Activated CD8-positive, alpha-beta memory T cell treated with anti-CD3 and anti-CD28 coated beads, Interleukin-2, amount 10 ng/mL, durations not matched to agents 7 days and 5 days (primary cell): ENCODE measurements at regions not wholly inside any gene's neighbourhood (a gene's known extent, or its start where the extent isn't known, plus 50 kb on each side); places are given as distances from the start of the nearest gene placed in this dataset.

Experiments used
- ATAC-seq: fragments of 150-1000 bp; cut with Tn5 transposase; one replicate; pipeline ENCODE4 v1.10.0; 2021; ENCODE audit warnings: moderate library complexity
- CTCF ChIA-PET: fragments of 350-600 bp; sonication (Branson Sonifier 250); formaldehyde crosslinking; loops from one replicate; lab custom pipeline; 2021; ENCODE audit warnings: antibody characterized with exemption; lab: Charles Lee
- DNase-seq: peaks from one replicate; pipeline ENCODE4 v3.0.0-alpha.2; 2020
- H3K27ac Mint-ChIP-seq: one replicate; pipeline ENCODE4 v1.8.0; 2021; ENCODE audit warnings: mild to moderate bottlenecking, mixed read lengths
- H3K27me3 Mint-ChIP-seq: one replicate; pipeline ENCODE4 v1.8.0; 2021; ENCODE audit warnings: mixed read lengths
- H3K36me3 Mint-ChIP-seq: one replicate; pipeline ENCODE4 v1.8.0; 2021; ENCODE audit warnings: mild to moderate bottlenecking, mixed read lengths
- H3K4me1 Mint-ChIP-seq: one replicate; pipeline ENCODE4 v1.8.0; 2021; ENCODE audit warnings: mixed read lengths
- H3K4me3 Mint-ChIP-seq: one replicate; pipeline ENCODE4 v1.8.0; 2021; ENCODE audit warnings: mild to moderate bottlenecking, moderate library complexity, mixed read lengths
- H3K9me3 Mint-ChIP-seq: one replicate; pipeline ENCODE4 v1.8.0; 2022; ENCODE audit warnings: low read depth, mixed read lengths

DNA sequence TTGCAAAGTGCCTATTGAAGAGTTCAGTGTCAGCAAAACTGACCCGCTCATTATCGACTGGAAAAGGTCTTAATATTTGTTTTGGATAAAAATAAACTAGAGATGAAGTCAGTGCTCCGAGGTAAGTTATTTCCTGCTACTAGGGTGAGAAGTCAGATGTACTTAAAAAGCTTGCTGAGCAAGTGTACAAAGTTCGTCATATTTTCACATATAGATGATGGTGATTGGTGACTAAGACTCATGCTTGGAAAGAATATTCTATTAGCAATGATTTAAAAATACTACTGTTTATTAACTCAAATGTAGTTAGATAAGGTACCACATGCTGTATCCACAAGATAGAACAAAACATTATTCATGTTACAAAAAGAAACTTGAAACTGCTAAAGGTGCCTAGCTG is 643.7 kb downstream of the GABRG2 start:
- Mint-ChIP-seq H3K36me3 (no peaks in the 10 kb centered on the region), H3K27me3 (no peaks in the 10 kb centered on the region), H3K4me3 (no peak overlapping the region), H3K27ac (no peak overlapping the region), H3K9me3 (peaks cover 3% of the 10 kb centered on the region), H3K4me1 (no peaks in the 10 kb centered on the region)
- ATAC-seq (no peak), DNase-seq (no peak)
- CTCF ChIA-PET = no interaction called here

GRCh38 chr5:162719720-162720119 is 652.1 kb downstream of the GABRG2 start:
- Mint-ChIP-seq H3K4me1 (no peaks in the 10 kb centered on the region), H3K36me3 (no peaks in the 10 kb centered on the region), H3K9me3 (peaks cover 6% of the 10 kb centered on the region), H3K27ac (no peak overlapping the region), H3K27me3 (no peaks in the 10 kb centered on the region), H3K4me3 (no peak overlapping the region)
- no peak for DNase-seq
- no peak for ATAC-seq
- CTCF ChIA-PET = no interaction called here

- DNase-seq (no peak), ATAC-seq (no peak)
- peaks cover 6% of the 10 kb centered on the region for H3K9me3 Mint-ChIP-seq
- no peaks in the 10 kb centered on the region for H3K36me3 Mint-ChIP-seq
- CTCF ChIA-PET = no interaction called here
- H3K27ac Mint-ChIP-seq = no peak overlapping the region
- H3K4me1 Mint-ChIP-seq = no peaks in the 10 kb centered on the region
- no peak overlapping the region for H3K4me3 Mint-ChIP-seq
- no peaks in the 10 kb centered on the region for H3K27me3 Mint-ChIP-seq
Measured at GRCh38 chr5:162721125-162721524, 653.6 kb downstream of the GABRG2 start.

DNA sequence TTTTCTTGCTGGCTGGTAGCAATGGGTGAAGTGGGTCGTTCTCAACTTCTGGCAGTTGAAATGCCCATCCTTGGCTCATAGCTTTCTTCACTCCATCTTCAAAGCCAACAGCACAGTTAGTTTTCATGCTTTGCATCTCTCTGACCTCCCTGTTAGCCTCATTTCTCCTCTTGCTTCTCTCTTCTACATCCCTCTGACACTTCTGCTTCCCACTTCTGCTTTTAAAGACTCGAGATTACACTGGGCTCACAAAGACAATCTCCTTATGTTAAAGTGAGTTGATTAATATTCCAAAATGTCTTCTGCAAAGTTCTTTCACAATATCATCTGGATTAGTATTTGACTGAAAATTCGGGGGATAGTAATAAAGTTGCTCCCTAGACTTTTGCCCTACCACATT is 684.8 kb upstream of the CCNG1 start:
- Mint-ChIP-seq H3K27ac (no peak overlapping the region), H3K4me1 (no peaks in the 10 kb centered on the region), H3K9me3 (peaks cover 6% of the 10 kb centered on the region), H3K4me3 (no peak overlapping the region), H3K36me3 (no peaks in the 10 kb centered on the region), H3K27me3 (no peaks in the 10 kb centered on the region)
- CTCF ChIA-PET = no interaction called here
- DNase-seq (no peak), ATAC-seq (no peak)

DNA sequence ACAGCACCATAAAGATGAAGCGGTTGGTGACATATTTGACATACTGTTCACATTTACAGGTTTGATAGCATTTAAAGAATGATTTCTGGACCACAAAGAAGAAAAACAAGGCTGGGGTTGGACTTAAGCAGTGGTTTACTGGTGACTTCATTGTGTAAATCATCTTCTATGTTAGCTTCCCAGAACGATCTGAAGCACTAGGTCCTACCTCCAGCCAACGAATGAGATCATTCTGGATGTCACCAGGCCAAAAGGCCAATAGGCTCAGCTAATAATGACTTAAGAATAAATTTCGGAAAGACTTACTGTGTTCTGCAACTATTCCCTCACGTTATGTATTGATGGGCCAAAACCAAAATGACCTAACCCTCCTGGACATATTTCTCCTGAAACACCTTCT is 675.3 kb upstream of the CCNG1 start:
- H3K4me3 Mint-ChIP-seq = no peak overlapping the region
- ATAC-seq (no peak), DNase-seq (no peak)
- CTCF ChIA-PET = no interaction called here
- H3K9me3 Mint-ChIP-seq = peaks cover 3% of the 10 kb centered on the region
- no peaks in the 10 kb centered on the region for H3K36me3 Mint-ChIP-seq
- H3K4me1 Mint-ChIP-seq = no peaks in the 10 kb centered on the region
- H3K27ac Mint-ChIP-seq = no peak overlapping the region
- H3K27me3 Mint-ChIP-seq = no peaks in the 10 kb centered on the region

DNA sequence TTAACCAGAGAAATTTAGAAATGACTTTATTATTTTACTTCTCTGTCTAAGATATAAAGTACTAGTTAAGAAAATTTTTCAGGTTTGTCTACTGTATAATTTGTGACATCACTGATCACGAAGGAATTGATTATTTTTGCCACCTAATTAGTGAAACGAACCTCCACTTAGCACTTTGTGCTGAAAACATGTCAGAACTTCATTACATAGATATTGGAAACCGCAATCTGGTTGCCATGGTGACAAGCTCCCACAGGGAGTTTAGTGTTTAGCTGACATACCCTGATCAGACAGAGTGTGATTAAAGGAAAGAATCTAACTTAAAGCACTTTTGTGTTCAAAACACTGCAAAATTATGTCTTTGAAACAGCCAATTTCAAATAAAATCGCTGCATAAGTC is 668.4 kb upstream of the CCNG1 start:
- Mint-ChIP-seq H3K4me3 (no peak overlapping the region), H3K36me3 (no peaks in the 10 kb centered on the region), H3K27me3 (no peaks in the 10 kb centered on the region), H3K27ac (no peak overlapping the region), H3K4me1 (no peaks in the 10 kb centered on the region), H3K9me3 (peaks cover 5% of the 10 kb centered on the region)
- ATAC-seq (no peak), DNase-seq (no peak)
- CTCF ChIA-PET = no interaction called here

DNA sequence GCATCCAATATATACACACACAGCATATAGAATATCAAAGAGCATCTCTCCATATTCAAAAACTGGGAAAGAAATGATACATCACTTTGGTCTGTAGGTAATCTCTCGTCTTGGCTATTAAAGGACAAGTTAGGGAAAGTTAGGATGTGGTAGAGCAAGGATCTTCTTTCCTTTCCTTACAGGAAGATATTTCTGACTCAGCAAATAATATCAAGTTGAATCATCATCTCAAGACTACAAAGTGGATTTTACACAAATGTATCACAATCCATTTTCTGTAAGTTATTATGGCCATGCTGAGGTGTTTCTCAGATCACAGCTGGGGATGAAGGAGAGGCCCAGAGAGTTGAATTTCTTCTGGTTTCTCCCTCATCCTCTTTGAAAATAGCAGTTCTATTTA is 651.7 kb upstream of the CCNG1 start:
- no peak for DNase-seq
- ATAC-seq = no peak
- CTCF ChIA-PET = no interaction called here
- Mint-ChIP-seq H3K27ac (no peak overlapping the region), H3K4me1 (no peaks in the 10 kb centered on the region), H3K9me3 (peaks cover 5% of the 10 kb centered on the region), H3K4me3 (no peak overlapping the region), H3K36me3 (no peaks in the 10 kb centered on the region), H3K27me3 (no peaks in the 10 kb centered on the region)

DNA sequence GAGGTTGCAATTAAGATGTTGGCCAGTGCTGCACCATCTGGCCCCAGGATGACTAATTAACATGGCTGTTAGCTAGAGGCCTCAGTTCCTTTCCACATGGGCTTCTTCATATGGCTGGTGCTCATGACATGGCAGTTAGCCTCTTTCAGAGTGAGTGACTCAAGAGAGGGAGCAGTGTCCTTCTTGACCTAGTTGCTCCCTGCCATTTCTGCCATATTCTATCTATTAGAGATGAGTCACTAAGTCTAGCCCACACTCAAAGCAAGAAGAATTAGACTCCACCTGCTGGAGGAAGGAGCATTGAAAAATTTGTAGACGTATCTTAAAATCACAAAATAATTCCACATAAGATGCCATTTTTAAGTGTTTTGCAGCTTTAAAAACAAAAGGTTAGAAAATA is 651.2 kb upstream of the CCNG1 start:
- H3K36me3 Mint-ChIP-seq = no peaks in the 10 kb centered on the region
- no peaks in the 10 kb centered on the region for H3K4me1 Mint-ChIP-seq
- peaks cover 5% of the 10 kb centered on the region for H3K9me3 Mint-ChIP-seq
- H3K27me3 Mint-ChIP-seq = no peaks in the 10 kb centered on the region
- ATAC-seq = no peak
- H3K27ac Mint-ChIP-seq = no peak overlapping the region
- CTCF ChIA-PET = no interaction called here
- no peak overlapping the region for H3K4me3 Mint-ChIP-seq
- no peak for DNase-seq

GRCh38 chr5:162796507-162796906 is 640.9 kb upstream of the CCNG1 start:
- no peak for DNase-seq
- CTCF ChIA-PET = no interaction called here
- peaks cover 2% of the 10 kb centered on the region for H3K9me3 Mint-ChIP-seq
- H3K27me3 Mint-ChIP-seq = no peaks in the 10 kb centered on the region
- no peak overlapping the region for H3K27ac Mint-ChIP-seq
- H3K4me1 Mint-ChIP-seq = no peaks in the 10 kb centered on the region
- H3K36me3 Mint-ChIP-seq = no peaks in the 10 kb centered on the region
- no peak for ATAC-seq
- H3K4me3 Mint-ChIP-seq = no peak overlapping the region

DNA sequence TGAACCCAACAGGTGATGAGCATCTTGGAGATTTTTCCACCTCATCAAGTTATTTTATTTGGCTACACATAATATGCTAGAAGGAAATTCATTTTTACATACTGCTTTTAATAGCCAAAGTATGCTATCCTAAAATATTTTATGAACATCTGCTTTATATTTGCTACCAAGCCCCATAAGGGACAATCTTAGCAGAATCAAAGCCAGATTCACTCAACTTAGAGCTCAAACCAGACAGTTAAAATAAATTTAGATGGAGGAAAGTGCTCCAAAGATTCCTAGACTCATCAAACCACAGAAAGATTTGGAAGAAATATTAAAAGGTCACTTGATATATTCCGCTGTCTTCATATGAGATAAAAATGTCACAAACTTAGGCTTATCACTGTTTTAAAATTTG is 637.1 kb upstream of the CCNG1 start:
- H3K36me3 Mint-ChIP-seq = no peaks in the 10 kb centered on the region
- DNase-seq (no peak), ATAC-seq (no peak)
- no peaks in the 10 kb centered on the region for H3K4me1 Mint-ChIP-seq
- no peak overlapping the region for H3K4me3 Mint-ChIP-seq
- H3K27ac Mint-ChIP-seq = no peak overlapping the region
- peaks cover 2% of the 10 kb centered on the region for H3K9me3 Mint-ChIP-seq
- CTCF ChIA-PET = no interaction called here
- no peaks in the 10 kb centered on the region for H3K27me3 Mint-ChIP-seq

DNA sequence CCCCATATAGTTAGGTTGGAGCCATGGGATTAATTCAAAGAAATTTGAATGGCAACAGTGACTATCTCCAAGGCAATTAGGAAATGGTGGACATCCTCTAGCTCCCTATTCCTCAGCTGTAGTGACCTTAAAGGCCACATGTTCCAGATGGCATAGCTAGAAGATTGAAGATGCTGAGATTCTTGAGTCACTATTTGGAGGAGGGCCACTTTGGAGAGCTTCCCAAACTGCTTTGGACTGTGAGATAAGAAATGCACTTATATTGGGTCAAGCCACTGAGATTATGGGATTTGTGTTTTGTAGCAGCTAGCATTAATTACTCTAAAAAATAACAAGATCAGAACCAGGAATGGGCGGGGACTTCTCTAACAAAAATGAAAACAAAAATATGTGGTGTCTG is 636.2 kb upstream of the CCNG1 start:
- Mint-ChIP-seq H3K27ac (no peak overlapping the region), H3K4me3 (no peak overlapping the region), H3K36me3 (no peaks in the 10 kb centered on the region), H3K27me3 (no peaks in the 10 kb centered on the region), H3K4me1 (no peaks in the 10 kb centered on the region), H3K9me3 (peaks cover 2% of the 10 kb centered on the region)
- CTCF ChIA-PET = no interaction called here
- ATAC-seq (no peak), DNase-seq (no peak)

DNA sequence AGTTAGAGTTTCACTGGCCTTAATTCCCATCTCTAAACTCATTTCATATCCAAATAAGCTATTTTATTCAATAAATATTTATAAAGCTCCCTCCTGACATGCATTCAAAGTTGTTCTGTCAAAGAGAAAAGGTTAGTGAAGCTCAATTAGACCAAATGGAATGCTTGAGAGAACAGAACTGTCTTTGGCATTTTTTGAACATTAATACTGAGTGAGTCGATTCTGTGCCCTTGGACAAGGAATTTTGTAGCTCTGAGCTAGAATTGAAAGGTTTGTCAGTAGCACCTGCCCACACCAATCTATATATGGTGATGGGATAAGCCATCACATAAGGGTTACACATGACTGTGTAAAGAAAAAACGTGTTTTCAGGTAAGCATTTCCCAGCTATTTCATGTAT is 631.2 kb upstream of the CCNG1 start:
- Mint-ChIP-seq H3K4me3 (no peak overlapping the region), H3K36me3 (no peaks in the 10 kb centered on the region), H3K4me1 (no peaks in the 10 kb centered on the region), H3K9me3 (no peaks in the 10 kb centered on the region), H3K27me3 (no peaks in the 10 kb centered on the region), H3K27ac (no peak overlapping the region)
- CTCF ChIA-PET = no interaction called here
- ATAC-seq (no peak), DNase-seq (no peak)

GRCh38 chr5:162811071-162811470 is 626.3 kb upstream of the CCNG1 start:
- no peaks in the 10 kb centered on the region for H3K36me3 Mint-ChIP-seq
- H3K4me3 Mint-ChIP-seq = no peak overlapping the region
- CTCF ChIA-PET = no interaction called here
- DNase-seq = no peak
- H3K9me3 Mint-ChIP-seq = peaks cover 5% of the 10 kb centered on the region
- no peak for ATAC-seq
- no peaks in the 10 kb centered on the region for H3K27me3 Mint-ChIP-seq
- no peak overlapping the region for H3K27ac Mint-ChIP-seq
- H3K4me1 Mint-ChIP-seq = no peaks in the 10 kb centered on the region

- H3K4me3 Mint-ChIP-seq = no peak overlapping the region
- no peak overlapping the region for H3K27ac Mint-ChIP-seq
- H3K4me1 Mint-ChIP-seq = no peaks in the 10 kb centered on the region
- H3K36me3 Mint-ChIP-seq = no peaks in the 10 kb centered on the region
- CTCF ChIA-PET = no interaction called here
- H3K27me3 Mint-ChIP-seq = no peaks in the 10 kb centered on the region
- ATAC-seq (no peak), DNase-seq (no peak)
- peaks cover 8% of the 10 kb centered on the region for H3K9me3 Mint-ChIP-seq
Measured at GRCh38 chr5:162816816-162817215, 620.6 kb upstream of the CCNG1 start.

DNA sequence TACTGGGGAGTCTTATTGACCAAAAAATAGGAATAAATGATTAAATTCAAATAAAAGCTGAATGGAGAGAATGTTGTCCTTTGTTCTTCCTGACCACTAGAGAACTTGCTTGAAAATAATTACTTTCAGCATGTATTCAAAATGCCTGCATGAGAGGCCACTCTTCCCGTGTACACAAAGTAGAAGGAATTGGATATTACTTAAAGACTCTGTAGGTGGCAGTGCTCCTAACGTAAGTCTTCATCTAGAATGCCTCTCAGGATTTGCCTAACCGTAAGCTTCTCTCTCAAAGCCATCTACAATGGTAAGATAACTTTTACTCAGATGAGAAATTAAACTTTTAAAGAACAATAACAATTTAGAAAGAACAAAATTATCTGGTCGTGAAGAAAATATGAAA is 620.0 kb upstream of the CCNG1 start:
- H3K36me3 Mint-ChIP-seq = no peaks in the 10 kb centered on the region
- CTCF ChIA-PET = no interaction called here

More for the DNA sequence above, 620.0 kb upstream of the CCNG1 start:
- no peak for DNase-seq
- Mint-ChIP-seq H3K9me3 (peaks cover 6% of the 10 kb centered on the region), H3K4me3 (no peak overlapping the region), H3K27me3 (no peaks in the 10 kb centered on the region), H3K27ac (no peak overlapping the region), H3K4me1 (no peaks in the 10 kb centered on the region)
- no peak for ATAC-seq
